HL-60 (cell line): ENCODE measurements at regions not wholly inside any gene's neighbourhood (a gene's known extent, or its start where the extent isn't known, plus 50 kb on each side); places are given as distances from the start of the nearest gene placed in this dataset.

Experiments used
- GABPA ChIP-seq: IDR thresholded peaks from 2 replicates; pipeline ENCODE4 v1.6.1; 2012; ENCODE audit warnings: low read depth
- POLR2AphosphoS5 ChIP-seq: IDR thresholded peaks from 2 replicates; pipeline ENCODE4 v1.6.1; 2012; ENCODE audit warnings: low read depth
- REST ChIP-seq: IDR thresholded peaks from 2 replicates; pipeline ENCODE4 v1.6.1; 2012; ENCODE audit warnings: low read depth; ENCODE audit not compliant: insufficient replicate concordance
- SPI1 ChIP-seq: IDR thresholded peaks from 2 replicates; pipeline ENCODE4 v1.6.1; 2012; ENCODE audit warnings: low read depth, mild to moderate bottlenecking, borderline replicate concordance
- TF ChIP-seq, protein P1 (sequence below): IDR thresholded peaks from one replicate; pipeline ENCODE4 v1.5.1; 2011; ENCODE audit warnings: low read length, control low read depth, inconsistent platforms; ENCODE audit not compliant: insufficient read depth

DNA sequence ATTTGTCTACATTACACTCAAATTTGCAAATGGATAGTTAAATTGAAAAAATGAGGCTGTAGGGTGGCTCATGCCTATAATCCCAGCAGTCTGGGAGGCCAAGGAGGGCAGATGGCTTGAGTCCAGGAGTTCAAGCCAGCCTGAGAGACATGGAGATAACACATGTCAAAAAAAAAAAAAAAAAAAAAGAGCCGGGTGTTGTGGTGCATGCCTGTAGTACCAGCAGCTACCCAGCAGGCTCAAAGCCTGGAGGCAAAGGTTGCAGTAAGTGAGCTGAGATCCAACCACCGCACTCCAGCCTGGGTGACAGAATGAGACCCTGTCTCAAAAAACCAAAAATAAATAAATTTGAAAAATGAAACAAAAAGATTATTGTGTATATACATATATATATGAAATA, 119.9 kb upstream of the MGAT4C start:
- TF ChIP-seq, protein P1, sequence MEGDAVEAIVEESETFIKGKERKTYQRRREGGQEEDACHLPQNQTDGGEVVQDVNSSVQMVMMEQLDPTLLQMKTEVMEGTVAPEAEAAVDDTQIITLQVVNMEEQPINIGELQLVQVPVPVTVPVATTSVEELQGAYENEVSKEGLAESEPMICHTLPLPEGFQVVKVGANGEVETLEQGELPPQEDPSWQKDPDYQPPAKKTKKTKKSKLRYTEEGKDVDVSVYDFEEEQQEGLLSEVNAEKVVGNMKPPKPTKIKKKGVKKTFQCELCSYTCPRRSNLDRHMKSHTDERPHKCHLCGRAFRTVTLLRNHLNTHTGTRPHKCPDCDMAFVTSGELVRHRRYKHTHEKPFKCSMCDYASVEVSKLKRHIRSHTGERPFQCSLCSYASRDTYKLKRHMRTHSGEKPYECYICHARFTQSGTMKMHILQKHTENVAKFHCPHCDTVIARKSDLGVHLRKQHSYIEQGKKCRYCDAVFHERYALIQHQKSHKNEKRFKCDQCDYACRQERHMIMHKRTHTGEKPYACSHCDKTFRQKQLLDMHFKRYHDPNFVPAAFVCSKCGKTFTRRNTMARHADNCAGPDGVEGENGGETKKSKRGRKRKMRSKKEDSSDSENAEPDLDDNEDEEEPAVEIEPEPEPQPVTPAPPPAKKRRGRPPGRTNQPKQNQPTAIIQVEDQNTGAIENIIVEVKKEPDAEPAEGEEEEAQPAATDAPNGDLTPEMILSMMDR = no peak
- TF ChIP-seq POLR2AphosphoS5 (no peak), GABPA (no peak), REST (no peak), SPI1 (no peak)
